ENCODE measurements at regions not wholly inside any gene's neighbourhood (a gene's known extent, or its start where the extent isn't known, plus 50 kb on each side); places are given as distances from the start of the nearest gene placed in this dataset.
"Not testable (repeated sequence)": the region's sequence is repeated elsewhere in the genome, so short reads cannot be mapped to it uniquely, and the experiment has no call there.

DNA sequence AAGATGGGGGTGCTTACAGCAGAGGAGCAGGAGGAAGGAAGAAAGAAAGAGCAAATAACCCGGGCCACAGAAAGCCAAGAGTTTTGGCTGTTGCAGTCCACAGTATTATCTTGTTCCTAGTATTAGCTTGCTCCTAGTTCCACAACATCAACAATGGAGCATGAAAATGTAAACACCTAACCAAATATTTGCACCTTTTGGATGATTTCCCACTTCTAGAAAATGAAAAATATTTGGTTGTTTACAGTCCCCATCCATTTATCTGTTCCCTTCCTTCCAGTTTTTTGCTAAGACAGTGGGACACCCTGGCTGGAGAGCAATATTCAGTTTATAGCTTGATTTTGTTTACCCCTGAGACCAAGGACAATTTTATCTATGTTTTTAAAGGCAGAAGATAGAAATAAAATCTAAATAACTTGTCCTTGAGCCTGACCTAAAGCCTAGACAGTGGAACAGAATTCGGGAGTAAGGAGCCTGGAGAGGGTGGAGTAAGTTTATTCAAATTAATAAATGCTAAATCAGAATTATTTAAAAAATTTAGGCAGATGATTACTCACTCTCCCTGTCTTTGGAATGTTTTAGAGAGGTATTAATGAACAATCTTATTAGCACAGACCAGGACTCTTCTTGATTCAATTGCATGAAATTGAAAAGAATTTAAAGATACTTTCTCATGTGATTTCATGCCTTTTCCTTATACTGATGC, 51.6 kb downstream of the RESF1 start:
- DNase-seq (ENCODE audit: low read depth): no peak

DNA sequence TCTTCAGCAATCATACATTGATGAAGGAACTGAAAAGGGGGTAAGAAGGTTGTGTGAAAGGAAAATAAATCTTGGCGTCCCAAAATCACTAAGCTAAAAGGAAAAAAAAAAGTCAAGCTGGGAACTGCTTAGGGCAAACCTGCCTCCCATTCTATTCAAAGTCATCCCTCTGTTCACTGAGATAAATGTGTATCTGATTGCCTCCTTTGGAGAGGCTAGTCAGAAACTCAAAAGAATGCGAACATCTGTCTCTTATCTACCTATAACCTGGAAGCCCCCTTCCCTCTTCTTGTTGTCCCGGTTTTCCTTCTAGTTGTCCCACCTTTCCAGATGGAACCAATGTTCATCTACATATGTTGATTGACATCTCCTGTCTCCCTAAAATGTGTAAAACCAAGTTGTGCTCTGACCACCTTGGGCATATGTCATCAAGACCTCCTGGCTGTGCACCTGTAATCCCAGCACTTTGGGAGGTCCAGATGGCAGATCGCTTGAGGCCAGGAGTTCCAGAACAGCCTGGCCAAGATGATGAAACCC, 53.1 kb downstream of the RESF1 start:
- no peak for DNase-seq (ENCODE audit: low read depth)

DNA sequence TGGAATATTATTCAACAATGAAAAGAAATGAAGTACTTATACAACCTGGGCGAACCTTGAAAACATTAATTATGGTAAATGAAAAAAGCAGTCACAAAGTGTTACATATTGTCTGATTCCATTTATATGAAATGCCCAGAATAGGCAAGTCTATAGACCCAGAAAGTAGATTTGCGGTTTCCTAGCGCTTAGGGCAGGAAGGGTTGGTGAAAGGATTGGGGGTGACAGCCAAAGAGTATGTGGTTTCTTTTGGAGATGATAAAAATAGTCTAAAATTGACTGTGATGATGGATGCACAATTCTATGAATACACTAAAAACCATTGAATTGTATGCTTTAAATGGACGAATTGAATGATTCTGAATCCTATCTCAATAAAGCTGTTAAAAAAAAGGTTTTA, 55.8 kb downstream of the RESF1 start:
- DNase-seq (ENCODE audit: low read depth): no peak

DNA sequence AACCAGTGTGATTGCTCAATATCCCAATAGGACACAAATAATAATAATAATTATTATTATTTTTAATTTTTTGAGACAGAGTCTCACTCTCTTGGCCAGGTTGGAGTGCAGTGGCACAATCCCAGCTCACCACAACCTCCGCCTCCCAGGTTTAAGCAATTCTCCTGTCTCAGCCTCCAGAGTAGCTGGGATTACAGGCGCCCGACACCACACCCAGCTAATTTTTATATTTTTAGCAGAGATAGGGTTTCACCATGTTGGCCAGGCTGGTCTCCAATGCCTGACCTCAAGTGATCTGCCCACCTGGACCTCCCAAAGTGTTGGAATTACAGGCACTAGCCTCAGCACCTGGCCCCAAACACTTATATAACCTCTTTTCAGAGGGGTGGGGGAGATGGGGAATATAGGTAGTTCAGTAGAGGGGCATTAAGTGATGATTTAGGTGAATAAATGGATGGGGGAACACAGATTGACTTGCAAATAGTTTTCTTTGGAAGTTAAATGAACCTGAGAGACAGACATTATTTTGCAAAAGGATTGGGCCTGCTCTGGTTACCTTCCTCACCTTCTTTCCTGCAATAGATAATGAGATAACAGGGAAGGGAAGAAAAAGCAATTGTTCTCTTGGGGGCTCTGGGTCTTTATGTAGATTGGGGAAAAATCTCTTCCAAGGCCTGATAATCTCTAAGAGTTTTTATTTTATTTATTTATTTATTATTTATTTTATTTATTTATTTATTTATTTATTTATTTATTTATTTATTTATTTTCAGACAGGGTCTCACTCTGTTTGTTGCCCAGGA, 57.7 kb downstream of the RESF1 start:
- DNase-seq (ENCODE audit: low read depth): no peak

DNA sequence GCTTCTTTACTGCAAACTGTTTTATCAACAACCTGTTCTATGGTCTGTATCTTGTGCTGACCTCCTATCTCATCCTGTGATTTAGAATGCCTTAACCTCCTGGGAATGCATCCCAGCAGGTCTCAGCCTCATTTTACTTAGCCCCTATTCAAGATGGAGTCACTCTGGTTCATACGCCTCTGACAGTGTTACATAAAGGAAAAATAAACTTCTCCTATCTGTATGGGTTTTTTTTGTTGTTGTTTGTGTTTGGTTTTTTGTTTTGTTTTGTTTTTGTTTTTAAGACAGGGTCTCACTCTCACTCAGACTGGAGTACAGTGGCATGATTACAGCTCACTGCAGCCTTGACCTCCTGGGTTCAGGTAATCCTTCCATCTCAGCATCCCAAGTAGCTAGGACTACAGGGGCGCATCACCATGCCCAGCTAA, 62.1 kb downstream of the RESF1 start:
- no peak for DNase-seq (ENCODE audit: low read depth)

DNA sequence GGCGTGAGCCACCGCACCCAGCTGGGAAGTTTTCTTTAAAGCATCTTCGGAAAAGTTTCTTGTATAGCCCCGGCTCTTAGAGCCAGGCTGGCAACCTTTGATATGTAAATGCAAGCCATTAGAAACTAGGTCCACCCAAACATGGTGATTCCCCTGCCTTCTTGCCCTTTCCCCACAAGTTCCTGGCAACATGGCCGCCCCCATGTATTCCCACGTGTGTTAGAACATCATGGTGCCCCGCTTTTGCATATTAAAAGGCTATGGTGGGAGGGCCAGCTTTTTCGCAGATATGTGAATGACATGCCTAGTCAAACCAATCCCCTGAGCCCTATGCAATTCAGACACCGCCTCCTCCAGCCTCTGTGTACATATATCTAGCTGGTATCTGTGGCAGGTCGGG, 63.2 kb downstream of the RESF1 start:
- not testable (repeated sequence) for DNase-seq (ENCODE audit: low read depth)

DNA sequence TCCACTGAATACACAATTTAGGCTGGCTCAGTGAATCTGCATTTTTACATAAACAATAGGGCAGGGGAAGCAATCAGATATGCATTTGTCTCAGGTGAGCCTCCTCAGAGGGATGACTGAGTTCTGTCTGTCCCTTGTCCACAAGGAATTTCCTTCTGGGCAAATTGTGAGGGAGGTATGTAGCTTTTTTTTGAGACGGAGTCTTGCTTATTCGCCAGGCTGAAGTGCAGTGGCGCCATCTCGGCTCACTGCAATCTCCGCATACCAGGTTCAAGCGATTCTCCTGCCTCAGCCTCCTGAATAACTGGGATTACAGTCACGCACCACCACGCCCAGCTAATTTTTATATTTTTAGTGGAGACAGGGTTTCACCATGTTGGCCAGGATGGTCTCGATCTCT, 64.6 kb downstream of the RESF1 start:
- not testable (repeated sequence) for DNase-seq (ENCODE audit: low read depth)

DNA sequence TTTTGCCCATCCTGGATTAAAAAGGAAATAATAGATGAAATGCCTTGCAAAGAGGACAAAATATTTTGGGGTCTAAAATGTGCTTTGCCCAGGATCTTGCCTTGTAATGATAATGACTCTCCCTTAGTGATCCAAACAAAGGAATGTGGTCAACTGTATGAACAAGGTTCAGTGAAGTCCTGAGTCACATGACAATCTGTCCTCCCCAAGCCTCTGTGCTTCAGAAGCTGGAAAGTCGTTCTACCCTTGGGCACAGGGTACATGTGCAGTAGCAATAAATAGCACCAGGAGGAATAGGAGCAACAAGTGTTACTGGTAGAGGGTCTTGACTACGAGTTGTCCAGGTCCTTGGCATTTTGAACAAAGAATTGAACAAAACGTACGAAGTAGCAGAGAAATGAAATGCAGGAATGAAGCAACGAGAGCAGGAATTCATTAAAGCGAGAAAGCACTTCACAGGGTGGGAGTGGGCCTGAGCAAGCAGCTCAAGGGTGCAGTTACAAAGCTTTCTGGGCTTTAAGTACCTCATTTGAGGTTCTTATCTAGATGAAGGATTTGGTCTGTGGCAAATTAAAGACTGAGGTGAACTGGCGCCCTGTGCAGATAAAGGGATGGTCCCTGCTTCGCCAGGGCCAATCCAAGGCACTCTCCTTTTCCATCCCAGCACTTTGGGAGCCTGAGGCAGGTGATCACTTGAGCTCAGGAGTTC, 65.8 kb downstream of the RESF1 start:
- DNase-seq (ENCODE audit: low read depth): no peak

DNA sequence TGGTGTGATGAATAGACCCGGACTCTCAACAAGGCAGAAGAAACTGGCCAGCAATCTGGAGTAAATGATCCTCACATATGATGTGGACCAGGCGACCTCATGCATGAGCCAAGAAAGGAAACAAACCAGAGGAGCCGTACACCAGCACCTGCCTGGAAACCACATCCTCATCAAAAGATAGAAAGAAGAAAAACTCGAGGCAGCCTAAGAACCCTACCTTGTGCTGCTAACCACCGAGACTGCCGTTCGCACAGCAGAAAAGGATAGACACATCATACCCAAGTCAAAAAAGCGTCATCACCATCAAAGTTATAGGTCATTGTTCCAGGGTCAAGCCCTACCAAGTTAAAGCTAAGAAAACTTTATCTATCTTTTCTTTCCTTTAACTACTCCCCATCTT, 66.7 kb downstream of the RESF1 start:
- DNase-seq (ENCODE audit: low read depth): no peak

DNA sequence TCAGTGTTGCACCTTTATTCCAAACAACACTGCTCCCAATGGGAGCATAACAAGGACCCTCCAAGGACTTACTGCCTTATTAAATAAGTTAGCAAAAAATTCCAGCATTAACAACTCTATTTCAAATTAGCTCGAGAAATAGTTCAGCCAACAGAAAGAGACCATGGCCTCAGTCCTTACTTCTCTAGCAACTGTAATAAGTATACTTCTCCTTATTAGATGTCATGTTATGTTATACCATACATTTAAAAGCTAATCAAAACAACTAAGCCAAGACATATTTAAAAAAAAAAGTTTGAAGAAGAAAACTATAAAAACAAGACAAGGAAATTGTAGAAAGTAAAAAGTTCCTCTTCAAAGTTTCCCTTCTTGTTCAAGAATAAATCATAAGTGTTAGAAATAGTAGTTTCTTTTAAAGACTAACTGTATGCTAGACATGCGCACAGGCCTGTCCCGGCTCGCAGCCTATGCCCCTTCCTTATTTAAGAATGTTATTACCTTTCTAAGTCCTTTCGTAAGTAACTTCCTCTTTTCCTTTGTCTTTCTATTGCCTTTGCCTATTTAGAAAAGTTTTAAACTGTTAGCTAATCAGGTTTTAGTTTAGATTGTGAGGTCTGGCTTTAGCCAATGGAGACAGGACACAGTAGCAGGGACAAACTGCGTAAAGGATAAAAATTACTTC, 68.6 kb downstream of the RESF1 start:
- DNase-seq (ENCODE audit: low read depth): no peak

DNA sequence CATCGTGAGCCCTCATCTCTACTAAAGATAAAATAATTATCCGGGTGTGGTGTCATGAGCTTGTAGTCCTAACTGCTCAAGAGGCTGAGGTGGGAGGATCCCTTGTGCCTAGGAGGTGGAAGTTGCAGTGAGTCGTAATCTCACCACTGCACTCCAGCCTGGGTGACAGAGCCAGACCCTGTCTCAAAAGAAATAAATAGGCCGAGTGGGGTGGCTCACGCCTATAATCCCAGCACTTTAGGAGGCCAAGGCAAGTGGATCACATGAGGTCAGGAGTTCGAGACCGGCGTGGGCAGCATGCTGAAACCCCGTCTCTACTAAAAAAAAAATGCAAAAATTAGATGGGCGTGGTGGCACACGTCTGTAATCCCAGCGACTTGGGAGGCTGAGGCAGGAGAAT, 70.9 kb downstream of the RESF1 start:
- DNase-seq (ENCODE audit: low read depth): no peak

DNA sequence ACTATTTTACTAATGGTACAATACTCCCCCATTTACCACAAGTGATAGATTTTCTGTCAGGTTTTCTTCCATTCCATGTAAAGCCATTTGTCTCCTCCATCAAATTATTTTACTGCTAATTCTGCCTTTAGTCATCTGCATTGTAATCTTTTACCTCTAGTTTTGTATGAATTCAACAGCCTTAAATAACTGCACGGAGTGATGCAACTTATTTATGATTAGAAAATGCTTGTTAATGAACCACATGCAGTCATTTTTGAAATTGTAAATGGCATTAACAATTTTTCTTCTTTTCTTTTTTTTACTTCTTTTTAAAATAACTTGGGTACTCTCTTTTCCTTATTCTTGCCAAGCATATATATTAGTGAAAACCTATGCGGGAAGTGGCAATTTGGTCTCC, 71.5 kb downstream of the RESF1 start:
- no peak for DNase-seq (ENCODE audit: low read depth)

DNA sequence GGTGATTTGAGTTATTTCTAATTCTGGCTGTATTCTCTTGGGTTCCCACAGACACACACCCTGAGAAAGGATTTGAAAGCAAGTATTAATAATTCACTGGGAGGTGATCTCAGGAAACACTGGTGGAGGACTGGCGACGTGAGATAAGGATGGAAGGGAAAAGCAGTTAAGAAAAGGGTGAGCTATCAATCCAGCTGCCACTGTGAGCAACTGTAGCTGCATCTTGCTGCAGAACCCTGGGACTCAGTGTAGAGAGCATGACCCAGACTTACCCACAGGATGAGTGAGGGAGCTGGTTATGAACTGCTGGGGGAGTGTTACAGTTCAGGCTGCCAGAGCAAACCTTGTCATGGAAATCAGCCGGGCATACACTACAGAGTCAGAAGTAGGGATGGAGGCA, 71.9 kb downstream of the RESF1 start:
- DNase-seq (ENCODE audit: low read depth): no peak

DNA sequence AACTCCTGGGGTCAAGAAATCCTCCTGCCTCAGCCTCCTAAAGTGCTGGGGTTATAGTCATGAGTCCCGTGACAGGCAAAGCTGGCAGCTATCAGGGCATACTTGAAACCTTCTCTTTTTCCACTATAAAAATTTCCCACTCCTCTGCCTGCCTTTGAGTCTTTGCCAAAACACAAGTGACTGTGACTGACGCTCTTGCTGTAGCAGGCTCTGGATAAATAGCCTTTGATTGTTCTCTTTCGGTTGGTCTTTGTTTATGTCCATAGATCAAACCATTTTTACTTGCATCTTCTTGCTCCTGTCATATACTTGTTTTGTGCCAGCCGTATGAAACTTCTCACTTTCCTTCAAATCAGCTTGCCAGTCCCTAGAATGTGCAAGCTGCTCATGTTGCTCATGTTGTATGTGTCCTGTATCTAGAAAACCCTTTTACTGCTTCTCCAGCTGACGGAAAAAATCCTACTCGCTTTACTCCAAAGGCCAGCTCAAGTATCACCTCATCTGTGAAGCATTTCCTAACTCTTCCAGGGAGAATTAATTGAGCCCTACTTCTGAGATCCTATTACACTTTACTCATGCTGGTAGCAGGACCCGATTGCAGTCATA, 73.1 kb downstream of the RESF1 start:
- DNase-seq (ENCODE audit: low read depth): peak; percentile 61

DNA sequence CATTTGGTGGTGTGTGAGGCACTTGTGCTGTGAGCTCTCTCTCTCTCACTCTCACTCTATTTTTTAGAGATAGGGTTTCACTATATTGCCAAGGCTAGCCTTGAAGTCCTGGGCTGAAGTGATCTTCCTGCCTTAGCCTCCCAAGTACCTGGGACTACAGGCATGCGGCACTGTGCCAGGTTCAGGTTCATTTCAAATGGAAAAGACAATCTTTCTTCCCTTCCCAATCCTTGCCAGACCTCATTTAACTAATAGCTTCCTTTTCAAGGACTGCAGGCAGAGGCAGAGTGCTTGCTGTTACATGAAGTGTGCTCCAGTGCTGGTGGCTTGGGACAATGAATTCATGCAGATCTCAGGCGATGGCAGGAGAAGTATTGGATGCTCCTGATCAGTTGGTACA, 73.2 kb upstream of the BICD1 start:
- DNase-seq (ENCODE audit: low read depth): no peak

DNA sequence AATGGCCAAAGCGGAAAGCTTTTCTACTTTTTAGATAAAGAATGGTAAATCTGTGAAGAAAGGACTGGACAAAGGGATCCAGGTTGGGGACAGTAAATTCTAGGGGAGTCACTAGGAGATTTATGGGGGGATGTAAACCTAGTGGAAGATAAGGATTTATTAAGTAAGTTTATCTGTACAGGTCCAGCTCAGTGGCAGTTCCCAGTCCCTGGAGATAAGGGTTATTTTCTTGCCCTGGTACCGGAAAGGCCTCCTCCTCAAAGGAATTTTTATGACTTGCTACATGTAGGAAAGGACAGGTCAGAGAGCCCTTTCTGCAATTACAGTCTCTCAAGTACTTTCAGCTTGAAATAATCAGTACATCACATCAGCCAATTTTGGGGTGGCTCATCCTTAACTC, 72.6 kb upstream of the BICD1 start:
- no peak for DNase-seq (ENCODE audit: low read depth)

DNA sequence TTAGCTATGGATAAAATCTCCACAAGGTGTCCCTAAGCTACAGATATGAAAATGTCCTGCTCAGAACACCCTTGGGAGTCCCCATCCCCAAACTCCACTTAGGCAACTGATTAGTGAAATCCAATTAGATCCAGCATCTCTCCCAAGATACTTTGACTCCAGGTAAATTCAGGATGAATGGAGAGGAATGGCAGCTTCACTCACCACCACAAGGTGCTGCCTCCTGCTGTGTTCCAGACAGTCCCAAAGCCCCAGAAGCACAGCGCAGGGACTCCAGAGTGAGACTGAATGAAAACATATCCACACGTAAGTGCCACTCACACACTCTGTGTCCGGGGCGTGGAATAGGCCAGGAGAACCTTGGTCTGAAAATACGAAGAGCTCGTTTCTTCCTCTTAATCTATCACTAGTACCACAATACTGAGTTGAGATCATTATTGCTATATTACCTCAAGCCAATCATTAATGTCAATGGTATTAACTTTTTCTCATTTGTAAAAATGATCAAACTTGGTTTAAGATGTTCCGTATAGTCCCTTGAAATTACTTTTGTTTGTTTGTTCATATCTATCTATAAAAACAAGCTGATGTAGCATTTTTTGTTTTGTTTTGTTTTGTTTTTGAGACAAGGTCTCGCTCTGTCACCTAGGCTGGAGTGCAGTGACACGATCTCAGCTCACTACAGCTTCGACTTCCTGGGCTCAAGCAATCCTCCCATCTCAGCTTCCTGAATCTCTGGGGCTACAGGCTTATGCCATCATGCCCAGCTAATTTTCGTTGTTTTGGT, 70.0 kb upstream of the BICD1 start:
- DNase-seq (ENCODE audit: low read depth): no peak

DNA sequence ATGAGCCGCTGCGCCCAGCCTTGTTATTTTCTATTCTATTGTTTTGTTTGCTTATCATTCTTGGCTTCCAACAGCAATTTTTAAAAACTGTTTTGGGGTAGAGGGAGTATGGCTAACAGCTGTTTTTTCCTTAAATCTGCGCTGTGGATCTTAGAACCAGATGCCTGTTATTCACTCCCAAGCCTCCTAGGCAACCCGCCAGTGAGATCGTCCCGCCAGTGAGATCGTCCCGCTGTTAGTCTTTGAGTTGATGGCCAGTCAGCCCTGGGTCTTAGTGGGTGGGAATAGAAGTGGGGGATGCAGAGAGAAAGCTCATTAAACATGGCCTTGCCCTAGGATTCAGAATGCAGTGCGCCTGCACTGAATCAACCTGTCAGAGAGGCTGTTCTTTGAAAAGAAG, 67.3 kb upstream of the BICD1 start:
- DNase-seq (ENCODE audit: low read depth): no peak

DNA sequence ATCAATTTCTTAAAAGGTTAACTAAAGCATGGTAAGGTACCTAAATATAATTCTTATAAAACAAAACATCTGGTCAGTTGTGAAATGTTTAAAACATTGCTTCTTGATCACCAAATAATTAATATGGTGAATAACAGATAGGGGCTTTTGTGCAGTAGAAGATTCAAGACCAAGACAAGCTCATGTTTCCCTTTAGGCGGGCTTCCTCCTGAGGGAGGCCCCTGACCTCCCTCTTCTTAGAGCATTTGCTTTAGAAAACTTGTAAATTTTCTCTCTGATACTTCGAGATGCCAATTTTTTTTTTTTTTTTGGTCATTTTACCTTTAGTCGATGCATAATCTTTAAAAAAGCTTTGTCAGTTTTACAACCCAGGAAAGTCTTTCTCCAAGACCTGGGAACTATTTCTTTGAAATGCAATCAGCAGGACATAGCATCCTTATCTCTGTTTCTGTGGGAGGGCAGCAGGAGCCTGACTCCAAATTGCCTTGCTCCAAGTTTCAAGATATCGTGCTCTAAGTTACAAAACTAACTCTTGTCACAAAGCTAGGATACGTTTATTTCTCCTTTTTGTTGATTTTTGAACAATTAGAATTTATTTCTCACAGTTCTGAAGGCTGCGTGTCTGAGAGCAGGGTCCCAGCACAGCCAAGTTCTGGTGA, 66.6 kb upstream of the BICD1 start:
- DNase-seq (ENCODE audit: low read depth): no peak

Data from HT1080 (cell line).